Right lobe of liver (tissue), 6 donors: ENCODE measurements at regions not wholly inside any gene's neighbourhood (a gene's known extent, or its start where the extent isn't known, plus 50 kb on each side); places are given as distances from the start of the nearest gene placed in this dataset.

Experiments
- ATAC-seq, 4 donors: fragments of 200-7000 bp; cut with Tn5 transposase; one replicate each; pipeline ENCODE4 v1.9.1; 2020; ENCODE audit warnings: mild to moderate bottlenecking in 4 of 4, moderate library complexity in 4 of 4
- DNase-seq, 3 donors: peaks; one replicate each; pipeline ENCODE4 v3.0.0-alpha.2; 2020
- H3K27ac ChIP-seq, 3 donors: fragments of 200-600 bp; one replicate each; pipeline ENCODE4 v1.8.0; 2022
- H3K27me3 ChIP-seq, 2 donors: fragments of 200-600 bp; one replicate each; pipeline ENCODE4 v1.8.0; 2022
- H3K36me3 ChIP-seq, 4 donors: fragments of 200-600 bp; sonication (generic) in 1 of 4; one replicate each; pipeline versions ENCODE4 v1.5.1 to v1.8.0; 2017 to 2022; ENCODE audit warnings: control low read depth in 1 of 4
- H3K4me1 ChIP-seq, 4 donors: fragments of 200-600 bp; sonication (generic) in 1 of 4; one replicate each; pipeline versions ENCODE4 v1.5.1 to v1.8.0; 2017 to 2022; ENCODE audit warnings: control low read depth in 1 of 4
- H3K4me3 ChIP-seq, 3 donors: fragments of 200-600 bp; one replicate each; pipeline ENCODE4 v1.8.0; 2022
- H3K9me3 ChIP-seq, 4 donors: fragments of 200-600 bp; sonication (generic) in 1 of 4; one replicate each; pipeline versions ENCODE4 v1.5.1 to v1.8.0; 2017 to 2022; ENCODE audit warnings: control low read depth in 1 of 4
- CTCF ChIP-seq, 4 donors: fragments of 200-600 bp in 3 of 4; fragments of 450-650 bp in 1 of 4; IDR thresholded peaks; one replicate each; pipeline versions ENCODE4 v1.5.1 to v1.8.0; 2016 to 2022; ENCODE audit warnings: antibody characterized with exemption in 4 of 4, mild to moderate bottlenecking in 2 of 4
- POLR2A ChIP-seq: fragments of 450-650 bp; IDR thresholded peaks from one replicate; pipeline ENCODE4 v1.6.1; 2017; ENCODE audit warnings: antibody characterized with exemption, mild to moderate bottlenecking
- WGBS: methylation state at CpG from one replicate; pipeline ENCODE4 v1.1.6; 2018; ENCODE audit warnings: low coverage, low lambda C conversion rate; ENCODE audit not compliant: insufficient coverage; ENCODE audit errors: missing lambda C conversion rate; 5-methylcytosine and 5-hydroxymethylcytosine counted together
- intact Hi-C, 2 donors: fragments of 100-400 bp; cut with DNase I; formaldehyde crosslinking; loops; one replicate each; pipeline versions ENCODE4 v1.11.2 to v1.14.1; 2022
- donor health status: DM: no; HTN: yes; CAD: no.
- donor health status: DM: no; HTN: no; CAD: no.
- donor health status: DM: no; HTN: no; CAD: no.
- donor health status: DM: no; HTN: yes; CAD: no.
- donor health status: DM: no; HTN: yes; CAD: no.

DNA sequence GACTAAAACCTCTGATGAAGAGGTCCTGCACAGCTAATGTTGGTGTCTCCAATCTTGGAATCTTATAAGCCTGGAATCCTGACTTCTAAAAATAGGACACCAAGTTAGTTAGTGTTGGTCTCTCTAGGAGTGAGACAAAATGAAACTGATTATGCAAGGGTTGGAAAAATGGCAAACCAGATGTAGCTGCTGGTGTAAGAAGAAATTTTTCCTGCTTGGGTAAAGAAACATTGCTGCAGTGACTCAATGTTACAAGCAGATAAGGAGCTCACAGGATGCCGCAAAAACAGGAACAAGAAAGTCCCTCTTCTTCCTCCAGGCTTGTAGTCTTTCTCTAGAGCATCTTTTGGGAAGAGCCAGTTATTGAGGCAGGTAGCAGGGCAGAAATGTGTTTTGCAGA is 449.0 kb downstream of the ETV1 start:
- H3K27me3 ChIP-seq = no peaks in the 10 kb centered on the region
- WGBS = 43% methylated on average over 1 of the region's 1 CpG
- no peak for DNase-seq
- H3K4me1 ChIP-seq = no peaks in the 10 kb centered on the region
- ATAC-seq = no peak
- no peaks in the 10 kb centered on the region for H3K9me3 ChIP-seq
- H3K4me3 ChIP-seq = no peak overlapping the region
- no peaks in the 10 kb centered on the region for H3K36me3 ChIP-seq
- intact Hi-C loops = no loop called here
- no peak for TF ChIP-seq POLR2A
- TF ChIP-seq CTCF (IDR thresholded peaks at IDR 0.05) = no peak
- no peak overlapping the region for H3K27ac ChIP-seq

GRCh38 chr7:13541326-13541725 is 448.1 kb downstream of the ETV1 start:
- H3K27me3 ChIP-seq = no peaks in the 10 kb centered on the region
- intact Hi-C loops = no loop called here
- H3K4me3 ChIP-seq = no peak overlapping the region
- H3K9me3 ChIP-seq = no peaks in the 10 kb centered on the region
- no peaks in the 10 kb centered on the region for H3K4me1 ChIP-seq
- ATAC-seq = no peak
- no peaks in the 10 kb centered on the region for H3K36me3 ChIP-seq
- TF ChIP-seq CTCF (IDR thresholded peaks at IDR 0.05) (no peak), POLR2A (no peak)
- DNase-seq = no peak
- no peak overlapping the region for H3K27ac ChIP-seq

DNA sequence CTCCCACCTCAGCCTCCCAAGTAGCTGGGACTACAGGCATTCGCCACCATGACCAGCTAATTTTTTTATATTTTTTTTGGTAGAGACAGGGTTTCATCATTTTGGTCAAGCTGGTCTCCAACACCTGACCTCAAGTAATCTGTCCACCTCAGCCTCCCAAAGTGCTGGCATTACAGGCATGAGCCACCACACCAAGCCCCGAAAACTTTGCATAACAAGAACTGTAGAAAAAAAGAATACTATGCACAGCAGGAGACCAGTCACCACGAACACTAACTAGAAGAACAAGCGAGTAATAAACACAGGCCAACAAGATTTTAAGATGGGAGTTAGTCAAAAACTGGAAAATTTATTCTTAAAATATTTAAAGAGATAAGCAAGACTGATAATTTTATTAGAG is 447.0 kb downstream of the ETV1 start:
- H3K4me3 ChIP-seq = no peak overlapping the region
- intact Hi-C loops = no loop called here
- ATAC-seq = no peak
- H3K27me3 ChIP-seq = no peaks in the 10 kb centered on the region
- H3K9me3 ChIP-seq = no peaks in the 10 kb centered on the region
- TF ChIP-seq POLR2A (no peak), CTCF (IDR thresholded peaks at IDR 0.05) (no peak)
- no peaks in the 10 kb centered on the region for H3K36me3 ChIP-seq
- H3K4me1 ChIP-seq = no peaks in the 10 kb centered on the region
- no peak for DNase-seq
- no peak overlapping the region for H3K27ac ChIP-seq
- WGBS = 59% methylated on average over 4 of the region's 4 CpGs

GRCh38 chr7:13551503-13551902 is 438.0 kb downstream of the ETV1 start:
- Histone ChIP-seq H3K4me1 (no peaks in the 10 kb centered on the region), H3K4me3 (no peak overlapping the region), H3K36me3 (no peaks in the 10 kb centered on the region), H3K9me3 (no peaks in the 10 kb centered on the region), H3K27ac (no peak overlapping the region), H3K27me3 (no peaks in the 10 kb centered on the region)
- intact Hi-C loops = no loop called here
- ATAC-seq (no peak), DNase-seq (no peak)
- 50% methylated on average over 3 of the region's 3 CpGs for WGBS
- TF ChIP-seq CTCF (IDR thresholded peaks at IDR 0.05) = no peak
- TF ChIP-seq POLR2A = no peak

- TF ChIP-seq CTCF (IDR thresholded peaks at IDR 0.05) = no peak
- TF ChIP-seq POLR2A = no peak
- DNase-seq = no peak
- no peaks in the 10 kb centered on the region for H3K27me3 ChIP-seq
- no peaks in the 10 kb centered on the region for H3K9me3 ChIP-seq
- no peak for ATAC-seq
- H3K4me1 ChIP-seq = no peaks in the 10 kb centered on the region
- H3K27ac ChIP-seq = no peak overlapping the region
- H3K36me3 ChIP-seq = no peaks in the 10 kb centered on the region
- intact Hi-C loops = no loop called here
- no peak overlapping the region for H3K4me3 ChIP-seq
These were observed 429.0 kb downstream of the ETV1 start for GRCh38 chr7:13560441-13560840.
